ENCODE measurements at regions not wholly inside any gene's neighbourhood (a gene's known extent, or its start where the extent isn't known, plus 50 kb on each side); places are given as distances from the start of the nearest gene placed in this dataset.

GRCh38 chr20:52515877-52516276 is 324.3 kb upstream of the ZFP64 start:
- TF ChIP-seq CTCF (IDR thresholded peaks at IDR 0.05; ENCODE audit: low read depth, low read length) (no peak), EZH2phosphoT487 (IDR thresholded peaks at IDR 0.05; ENCODE audit: low read depth) (no peak)
